NCI-H2107 (cell line): ENCODE measurements at regions not wholly inside any gene's neighbourhood (a gene's known extent, or its start where the extent isn't known, plus 50 kb on each side); places are given as distances from the start of the nearest gene placed in this dataset.
A peak's percentile ranks its signal among the peaks of the same experiment; 100 is the strongest.

Experiments
- DNase-seq: peaks from one replicate; lab custom pipeline; 2025; lab: John Stamatoyannopoulos, UW

- DNase-seq, result no peak
These were observed 173.2 kb upstream of the GRIP1 start for GRCh38 chr12:66852091-66852490.

DNA sequence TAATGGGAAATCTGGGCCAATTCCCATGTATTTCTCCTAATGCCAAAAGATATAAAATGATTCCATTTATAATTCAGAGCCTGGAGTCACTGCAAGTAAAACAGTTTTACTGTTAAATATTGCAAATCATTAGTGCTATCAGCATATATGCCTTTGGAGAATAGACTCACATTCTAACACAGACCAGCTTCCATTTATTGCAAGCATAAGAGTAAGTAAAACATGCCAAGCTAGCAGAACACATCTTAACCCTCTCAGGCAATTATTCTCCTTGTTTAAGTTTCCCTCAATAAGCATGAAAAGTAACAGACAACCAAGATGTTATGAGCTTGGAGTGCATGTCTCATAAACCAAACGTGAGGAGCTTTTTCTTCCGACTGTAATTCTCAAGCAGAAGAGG is 173.9 kb upstream of the GRIP1 start:
- DNase-seq, result no peak

DNA sequence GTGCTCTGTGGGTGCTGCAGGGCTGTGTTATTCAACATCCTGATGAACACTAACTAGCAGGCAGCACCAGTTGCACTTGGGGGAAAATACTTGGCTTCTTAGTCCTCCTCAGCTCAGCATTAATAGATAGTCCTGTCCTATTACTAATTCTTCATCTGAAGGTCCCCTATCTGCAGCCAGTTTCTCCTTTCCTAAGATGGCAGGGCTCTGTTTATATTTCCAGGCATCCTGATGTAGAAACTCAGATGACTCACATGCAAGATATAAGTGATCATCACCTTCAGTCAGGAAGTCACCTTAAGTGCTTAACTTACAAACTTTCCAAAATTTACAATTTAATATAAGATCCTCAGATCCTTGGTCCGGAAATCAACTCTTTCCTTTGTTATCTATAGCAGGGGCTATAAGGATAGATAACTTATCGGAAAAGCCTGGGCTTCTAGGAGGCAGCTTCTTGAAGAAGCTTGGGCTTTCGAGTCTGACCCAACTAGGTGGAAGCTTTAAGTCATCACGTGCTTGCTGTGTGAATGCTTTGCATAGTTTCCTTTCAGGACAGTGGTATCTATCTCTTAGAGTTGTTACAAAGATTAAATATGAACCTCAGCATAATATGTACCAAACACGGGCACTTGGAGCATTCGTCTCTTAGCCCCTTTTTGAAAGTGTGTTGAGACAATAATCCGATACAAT is 181.0 kb upstream of the GRIP1 start:
- DNase-seq, result no peak

DNA sequence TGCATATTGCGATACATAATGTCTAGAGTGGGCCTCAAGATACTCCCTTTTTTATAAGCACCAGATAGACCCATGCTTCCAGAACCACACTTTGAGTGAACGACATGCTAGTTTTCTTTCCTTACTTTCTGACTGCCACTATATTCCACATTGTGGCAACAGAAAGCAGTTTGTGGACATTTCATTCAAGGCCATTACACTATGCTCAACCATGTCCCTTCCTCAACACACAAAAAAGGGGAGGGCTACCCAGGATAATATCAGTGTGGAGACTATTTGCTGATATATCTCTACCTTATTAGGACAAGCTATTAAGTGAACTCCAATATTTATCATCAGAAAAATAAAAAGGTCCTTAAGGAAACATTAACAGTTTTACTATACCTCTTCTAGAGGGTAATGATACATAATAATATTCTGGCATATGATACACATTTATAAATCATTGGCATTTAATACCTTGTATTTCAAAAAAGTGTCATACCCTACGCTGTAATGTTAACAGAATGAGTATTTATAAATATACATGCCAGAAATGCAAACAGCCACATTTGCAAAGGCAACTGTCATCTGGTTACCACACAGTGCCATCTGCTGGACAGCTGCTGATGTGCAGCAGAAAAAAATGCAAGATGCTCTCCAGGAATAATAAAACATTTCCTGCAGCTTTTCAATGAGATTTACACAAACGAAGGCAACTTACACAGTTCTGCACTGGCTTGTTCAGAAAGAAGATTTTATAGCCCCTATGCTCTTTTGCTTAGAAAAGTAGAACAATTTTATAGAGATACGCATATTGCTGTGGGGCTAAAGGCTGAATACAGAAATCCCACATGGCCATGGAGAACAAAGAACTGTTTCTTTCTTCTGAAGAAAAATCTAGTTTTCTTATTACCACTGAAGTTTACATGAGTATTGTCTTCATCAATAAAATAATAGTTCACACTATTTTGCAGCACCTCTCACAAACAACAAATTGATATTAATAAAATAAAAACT is 182.2 kb upstream of the GRIP1 start:
- peak; percentile 66 for DNase-seq

DNA sequence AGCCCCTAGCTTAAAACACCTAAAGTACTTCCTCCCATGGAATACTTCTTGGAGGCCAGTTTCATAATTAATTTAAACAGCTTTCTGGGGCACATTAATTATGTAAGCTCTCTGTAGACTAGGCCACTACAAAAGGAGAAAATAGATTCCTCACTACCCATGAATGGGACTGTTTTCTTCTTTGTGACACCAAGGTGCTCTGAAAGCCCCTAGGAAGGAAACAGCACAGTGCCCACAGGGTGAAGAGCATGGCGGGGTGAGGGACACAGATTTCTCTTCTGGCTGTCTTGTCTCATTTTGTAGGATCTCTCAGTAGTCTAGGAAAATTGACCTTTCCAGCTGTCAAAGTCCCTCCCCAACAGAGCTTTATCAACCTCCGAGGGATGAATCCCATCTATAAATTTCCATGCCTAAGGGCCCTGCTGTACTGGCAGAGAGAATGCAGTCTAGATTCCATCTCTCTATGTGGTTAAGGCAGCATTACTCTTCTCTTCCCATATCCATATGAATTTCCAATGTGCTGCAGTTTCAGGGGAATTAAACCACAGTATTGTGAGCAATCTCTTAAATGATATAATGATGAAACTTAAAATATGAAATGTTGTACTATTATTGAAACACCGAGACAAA is 183.6 kb upstream of the GRIP1 start:
- no peak for DNase-seq

- no peak for DNase-seq
These were observed 184.4 kb upstream of the GRIP1 start for GRCh38 chr12:66863276-66863675.

DNA sequence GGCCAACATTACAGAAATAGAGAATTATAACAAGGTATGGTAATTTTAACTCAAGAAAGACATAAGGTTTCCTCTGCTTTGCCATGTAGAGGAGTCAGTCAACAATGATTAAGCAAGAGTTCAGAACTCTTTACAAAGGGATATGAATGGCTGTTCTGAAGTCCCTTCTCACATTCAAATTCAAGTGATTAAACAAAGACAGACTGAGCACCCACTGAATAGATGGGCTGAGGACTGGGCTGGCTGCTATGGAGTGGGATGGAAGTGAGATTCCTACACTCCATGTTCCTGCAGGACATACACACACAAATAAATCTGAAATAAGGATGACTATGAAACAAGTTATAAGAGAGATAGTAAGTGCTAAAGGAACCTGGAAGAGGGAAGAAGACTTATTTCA is 199.0 kb upstream of the GRIP1 start:
- DNase-seq, result no peak

- no peak for DNase-seq
These were observed 200.5 kb upstream of the GRIP1 start for GRCh38 chr12:66879409-66879808.

- no peak for DNase-seq
These were observed 202.5 kb upstream of the GRIP1 start for GRCh38 chr12:66881386-66881785.

GRCh38 chr12:66884091-66884490 is 205.2 kb upstream of the GRIP1 start:
- no peak for DNase-seq

- no peak for DNase-seq
These were observed 206.4 kb upstream of the GRIP1 start for GRCh38 chr12:66885115-66885875.

- DNase-seq, result no peak
These were observed 217.9 kb upstream of the GRIP1 start for GRCh38 chr12:66896797-66897196.

- DNase-seq, result no peak
These were observed 220.0 kb upstream of the GRIP1 start for GRCh38 chr12:66898700-66899469.

DNA sequence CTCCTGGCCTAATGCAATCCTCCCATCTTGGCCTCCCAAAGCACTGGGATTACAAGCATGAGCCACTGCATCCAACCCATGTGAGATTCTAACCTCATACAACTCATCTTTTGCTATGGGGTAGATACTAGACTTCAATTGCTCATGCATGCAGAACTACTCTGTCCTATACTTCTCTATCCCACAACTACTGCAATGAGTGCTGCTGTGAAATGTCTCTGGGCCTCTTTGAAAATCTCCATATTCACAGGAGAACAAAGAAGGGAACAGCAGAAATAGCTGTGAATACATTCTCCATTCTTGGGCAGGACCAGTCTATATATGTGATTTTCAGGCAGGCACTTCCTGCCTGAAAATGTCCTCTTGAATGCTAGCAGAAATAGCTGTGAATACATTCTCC is 220.7 kb upstream of the GRIP1 start:
- DNase-seq, result no peak

- DNase-seq, result no peak
These were observed 221.7 kb upstream of the GRIP1 start for GRCh38 chr12:66900616-66901015.

- DNase-seq, result no peak
These were observed 222.5 kb upstream of the GRIP1 start for GRCh38 chr12:66901138-66901932.

GRCh38 chr12:66902020-66902419 is 223.1 kb upstream of the GRIP1 start:
- no peak for DNase-seq

GRCh38 chr12:66903782-66904396 is 225.0 kb upstream of the GRIP1 start:
- no peak for DNase-seq

DNA sequence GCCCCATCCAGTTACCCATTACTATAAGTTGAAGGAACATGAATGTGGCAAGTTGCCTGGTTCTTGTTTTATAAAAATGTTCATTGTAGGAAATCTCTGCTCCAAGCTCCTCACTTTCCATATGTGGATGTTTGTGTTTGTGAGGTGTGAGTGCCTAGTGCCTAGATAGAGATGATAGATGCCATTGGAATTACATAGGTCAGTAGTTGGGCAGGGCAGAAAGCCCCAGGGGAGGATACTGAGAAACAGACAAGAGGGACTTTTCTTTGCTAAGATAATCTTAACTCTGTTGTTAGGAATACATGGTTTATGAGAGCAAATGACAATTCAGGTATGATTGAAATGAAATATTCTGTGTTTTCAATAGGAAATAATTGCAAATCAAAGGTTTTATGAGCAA is 226.3 kb upstream of the GRIP1 start:
- no peak for DNase-seq
